Caki2 (cell line): ENCODE measurements at regions not wholly inside any gene's neighbourhood (a gene's known extent, or its start where the extent isn't known, plus 50 kb on each side); places are given as distances from the start of the nearest gene placed in this dataset.
"Not testable (repeated sequence)": the region's sequence is repeated elsewhere in the genome, so short reads cannot be mapped to it uniquely, and the experiment has no call there.

Source experiments
- DNase-seq: peaks from one replicate; pipeline ENCODE4 v3.0.0-alpha.2; 2015; ENCODE audit warnings: low read depth
- in situ Hi-C: cut with HindIII; loops from 2 replicates; pipeline ENCODE4 v1.10.0; 2016; ENCODE audit warnings: low sequenced_read_pairs, low pct_unique_long_range_greater_than_20kb, mixed read lengths

DNA sequence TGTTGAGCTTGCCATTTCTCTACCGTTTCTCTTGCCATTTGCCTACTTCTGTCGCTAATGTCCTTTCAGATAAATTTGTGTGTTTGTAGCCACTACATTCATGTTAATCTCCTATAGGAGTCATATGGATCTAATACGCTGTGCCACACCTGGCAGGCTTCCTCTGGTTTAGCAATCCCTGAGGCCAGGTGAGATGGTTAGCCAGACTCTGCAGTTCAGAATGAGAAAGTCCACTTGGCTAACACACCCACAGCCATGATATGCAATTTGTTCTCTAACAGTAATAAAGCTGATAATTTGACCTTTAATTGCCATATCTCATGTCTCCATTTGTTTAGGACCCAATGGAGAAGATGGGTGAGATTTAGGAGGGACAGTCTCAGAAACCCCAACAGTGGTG lies 1261.6 kb upstream of the TMEM132C start:
- DNase-seq, result no peak
- in situ Hi-C loops, result no loop called here

GRCh38 chr12:127006972-127007371 lies 1260.0 kb upstream of the TMEM132C start:
- in situ Hi-C loops, result no loop called here
- DNase-seq, result no peak

- DNase-seq, result no peak
- in situ Hi-C loops, result no loop called here
Measured at GRCh38 chr12:127008755-127009403, 1258.1 kb upstream of the TMEM132C start.

DNA sequence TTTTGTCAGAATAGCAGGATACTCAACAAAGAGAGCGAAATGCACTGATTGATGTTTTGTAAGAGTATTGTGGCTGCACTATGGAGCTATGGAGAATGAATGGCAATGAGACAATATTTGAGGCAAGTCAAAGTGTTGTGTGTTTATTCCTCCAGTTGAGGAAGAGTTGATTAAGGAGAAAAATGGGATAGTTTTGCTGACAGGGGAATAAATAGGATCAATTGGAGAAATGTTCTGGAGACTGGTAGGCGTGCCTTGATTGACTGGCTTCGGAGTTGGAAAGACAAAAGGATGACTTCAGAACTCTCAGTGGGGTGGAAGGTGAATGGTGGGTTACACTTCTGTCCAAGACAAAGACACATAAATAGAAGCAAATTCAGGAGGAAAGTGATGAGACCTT lies 1254.9 kb upstream of the TMEM132C start:
- in situ Hi-C loops, result no loop called here
- DNase-seq, result no peak

DNA sequence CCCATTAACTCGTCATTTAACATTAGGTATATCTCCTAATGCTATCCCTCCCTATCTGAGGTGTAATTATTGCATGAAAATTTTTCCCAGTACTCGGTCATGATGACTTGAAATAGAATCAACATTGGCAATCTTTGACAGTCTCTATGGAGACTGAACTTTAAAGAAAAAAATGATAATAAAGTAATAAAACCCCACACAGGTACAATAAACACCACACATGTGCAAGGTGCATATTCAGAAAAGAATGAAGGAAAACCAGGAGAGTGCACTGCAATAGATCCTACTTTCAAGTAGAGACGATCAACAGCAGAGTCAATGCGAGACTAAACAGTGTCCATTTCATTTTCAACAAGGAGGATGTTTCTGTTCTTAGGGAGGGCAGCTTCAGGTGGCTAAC lies 1253.8 kb upstream of the TMEM132C start:
- in situ Hi-C loops, result no loop called here
- DNase-seq, result no peak

DNA sequence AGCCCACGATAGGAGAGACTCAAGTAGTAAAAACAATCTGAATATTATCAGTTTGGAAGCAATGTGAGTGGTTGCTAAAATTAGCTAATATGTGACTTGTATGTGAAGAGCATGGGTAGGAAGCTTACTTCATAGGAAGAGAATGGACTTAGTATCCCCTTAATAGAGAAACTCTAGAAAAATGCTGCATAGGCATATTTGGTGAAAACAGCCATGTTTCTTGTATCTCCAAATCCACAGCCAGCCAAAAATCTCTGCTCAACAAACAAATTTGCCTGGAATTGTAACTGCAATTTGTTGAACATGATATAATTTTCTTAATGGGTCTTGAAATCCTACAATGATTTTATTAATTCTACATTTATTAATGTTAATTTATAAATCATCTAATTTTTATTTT lies 1252.9 kb upstream of the TMEM132C start:
- no peak for DNase-seq
- in situ Hi-C loops, result no loop called here

DNA sequence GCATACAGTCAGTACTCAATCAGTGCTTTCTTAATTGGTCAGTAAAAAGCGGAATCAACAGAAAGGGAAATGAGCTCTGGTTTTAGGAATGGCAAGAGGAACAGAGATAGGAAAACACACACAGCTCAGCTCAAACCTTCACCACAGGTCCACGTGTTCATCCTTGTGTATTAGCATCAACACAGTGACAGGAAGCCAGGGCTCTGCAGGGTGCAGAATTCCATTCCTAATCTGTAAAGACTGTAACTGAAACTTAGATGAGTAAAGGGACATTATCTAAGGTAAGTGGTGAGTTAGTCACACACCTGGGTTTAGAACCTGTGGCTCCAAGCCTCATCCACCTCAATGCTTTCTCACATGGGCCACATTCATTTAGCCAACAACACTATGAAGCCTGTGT lies 1242.2 kb upstream of the TMEM132C start:
- DNase-seq, result no peak
- in situ Hi-C loops, result no loop called here

GRCh38 chr12:127025545-127025944 lies 1241.4 kb upstream of the TMEM132C start:
- in situ Hi-C loops, result no loop called here
- no peak for DNase-seq

GRCh38 chr12:127035011-127035879 lies 1231.7 kb upstream of the TMEM132C start:
- no peak for DNase-seq
- in situ Hi-C loops, result no loop called here

DNA sequence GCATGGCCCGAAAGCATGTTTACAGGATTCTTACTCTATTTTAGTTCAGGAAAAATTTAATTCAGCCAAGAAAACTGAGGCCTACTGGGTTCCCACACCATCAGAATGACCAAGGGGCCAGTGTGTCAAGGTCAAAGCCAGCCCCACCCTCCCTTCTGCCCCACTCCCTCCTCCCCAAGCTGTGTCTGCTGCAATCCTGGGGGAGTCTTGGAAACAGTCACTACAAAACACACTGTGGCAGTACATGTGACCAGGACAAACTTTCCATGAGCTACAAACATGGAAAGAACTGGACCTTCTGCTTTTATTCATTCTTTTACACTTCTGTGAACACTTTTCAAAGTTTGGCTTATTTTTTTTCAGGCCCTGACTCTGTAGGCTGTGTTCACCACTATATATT lies 1228.8 kb upstream of the TMEM132C start:
- no peak for DNase-seq
- in situ Hi-C loops, result no loop called here

GRCh38 chr12:127038761-127039160 lies 1228.2 kb upstream of the TMEM132C start:
- in situ Hi-C loops, result no loop called here

DNA sequence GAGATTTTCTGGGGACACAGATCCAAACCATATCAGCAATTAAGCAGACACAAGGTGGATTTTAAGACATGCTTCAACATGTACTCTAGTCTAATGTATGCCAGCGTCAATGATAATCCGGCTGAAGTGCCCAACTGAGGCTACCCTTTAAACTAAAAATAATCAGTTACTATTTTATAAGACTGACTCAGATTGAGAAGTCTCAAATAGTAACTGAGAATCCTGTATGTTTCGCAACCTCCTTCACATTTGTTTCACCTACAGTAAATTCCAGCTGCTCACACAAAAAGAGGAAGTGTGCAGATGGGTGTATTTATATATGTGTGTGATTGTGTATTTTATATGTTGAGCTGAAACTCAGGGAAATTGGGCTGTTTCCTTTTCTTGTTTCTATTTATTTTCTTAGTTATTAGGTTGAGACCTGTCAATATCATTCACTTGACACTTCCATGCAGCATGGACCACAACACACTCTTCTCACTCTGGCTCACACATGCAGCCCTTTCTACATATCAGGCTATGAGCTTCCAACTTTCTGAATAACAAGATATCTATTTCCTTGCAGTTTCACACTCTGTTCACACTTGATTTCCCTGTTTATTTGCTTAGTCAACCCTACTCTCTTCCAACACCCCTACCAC lies 1224.9 kb upstream of the TMEM132C start:
- no peak for DNase-seq
- in situ Hi-C loops, result no loop called here

More at GRCh38 chr12:127038761-127039160, 1228.2 kb upstream of the TMEM132C start:
- DNase-seq, result no peak

DNA sequence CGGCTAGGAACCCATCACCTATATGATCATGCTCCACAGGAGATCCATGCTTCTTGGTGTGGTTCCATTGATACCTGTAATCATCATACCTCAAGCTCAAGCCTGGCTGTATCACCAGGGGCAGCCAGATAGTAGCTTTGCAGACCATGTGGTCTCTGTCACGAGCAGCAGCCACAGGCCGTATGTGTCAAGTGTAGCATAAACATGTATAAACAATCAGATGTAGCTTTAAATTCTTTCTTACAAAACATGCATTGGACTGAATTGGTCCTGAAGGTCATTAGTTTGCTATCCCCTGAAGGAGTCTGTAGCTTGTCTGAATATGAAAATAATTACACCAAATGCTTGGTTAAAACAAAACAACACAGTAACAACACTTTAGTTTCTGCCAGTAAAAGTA lies 1223.2 kb upstream of the TMEM132C start:
- in situ Hi-C loops, result no loop called here
- no peak for DNase-seq

- in situ Hi-C loops, result no loop called here
- DNase-seq, result no peak
Measured at GRCh38 chr12:127044836-127045235, 1222.1 kb upstream of the TMEM132C start.

GRCh38 chr12:127046467-127046866 lies 1220.5 kb upstream of the TMEM132C start:
- DNase-seq, result no peak
- in situ Hi-C loops, result no loop called here

DNA sequence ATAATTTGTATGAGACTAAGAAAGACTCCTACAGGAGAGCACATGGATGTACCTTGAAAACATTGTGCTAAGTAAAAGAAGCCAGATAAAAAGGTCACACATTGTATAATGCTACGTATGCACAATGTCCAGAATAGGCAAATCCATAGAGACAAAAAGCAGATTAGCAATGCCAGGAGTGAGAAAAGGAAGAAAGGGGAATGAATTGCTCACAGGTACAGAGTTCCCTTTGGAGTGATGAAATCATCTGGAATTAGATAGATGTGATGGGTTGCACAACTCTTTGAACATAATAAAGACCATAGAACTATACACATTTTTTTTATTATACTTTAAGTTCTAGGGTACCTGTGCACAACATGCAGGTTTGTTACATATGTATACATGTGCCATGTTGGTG lies 1218.9 kb upstream of the TMEM132C start:
- DNase-seq, result no peak
- in situ Hi-C loops, result no loop called here

GRCh38 chr12:127048525-127048924 lies 1218.4 kb upstream of the TMEM132C start:
- DNase-seq, in situ Hi-C loops: not testable (repeated sequence)

- in situ Hi-C loops, result no loop called here
- DNase-seq, result no peak
Measured at GRCh38 chr12:127051139-127051538, 1215.8 kb upstream of the TMEM132C start.

GRCh38 chr12:127052511-127053232 lies 1214.3 kb upstream of the TMEM132C start:
- in situ Hi-C loops, result no loop called here
- DNase-seq, result peak; percentile 14
